GM23338 (cell line): ENCODE measurements at regions not wholly inside any gene's neighbourhood (a gene's known extent, or its start where the extent isn't known, plus 50 kb on each side); places are given as distances from the start of the nearest gene placed in this dataset.

Experiments used
- ATAC-seq: fragments of 200-7000 bp; cut with Tn5 transposase; 3 replicates; pipeline ENCODE4 v1.9.1; 2020
- DNase-seq: peaks from one replicate; pipeline ENCODE4 v3.0.0-alpha.2; 2015; ENCODE audit warnings: low spot score
- H2AFZ ChIP-seq: fragments of 200-600 bp; sonication (generic); 2 replicates; pipeline ENCODE4 v1.8.0; 2016; ENCODE audit warnings: antibody characterized with exemption, mild to moderate bottlenecking, moderate library complexity
- H3F3A ChIP-seq: fragments of 200-600 bp; sonication (generic); replicated peaks from 2 replicates; pipeline ENCODE4 v1.8.0; 2017; ENCODE audit warnings: antibody characterized with exemption, mixed run types, low read depth
- H3K27ac ChIP-seq: fragments of 200-600 bp; sonication (generic); 2 replicates; pipeline ENCODE4 v1.6.1; 2016; ENCODE audit warnings: low read depth
- H3K27me3 ChIP-seq: fragments of 200-600 bp; sonication (generic); 2 replicates; pipeline ENCODE4 v1.8.0; 2016; ENCODE audit warnings: mild to moderate bottlenecking, mixed run types, moderate library complexity; ENCODE audit not compliant: insufficient read depth
- H3K36me3 ChIP-seq: fragments of 200-600 bp; sonication (generic); 2 replicates; pipeline ENCODE4 v1.8.0; 2016; ENCODE audit warnings: mild to moderate bottlenecking; ENCODE audit not compliant: insufficient read depth
- H3K4me1 ChIP-seq: fragments of 200-600 bp; sonication (generic); 2 replicates; pipeline ENCODE4 v1.8.0; 2016; ENCODE audit warnings: mild to moderate bottlenecking, moderate library complexity; ENCODE audit not compliant: insufficient read depth
- H3K4me2 ChIP-seq: fragments of 200-600 bp; sonication (generic); 2 replicates; pipeline ENCODE4 v1.7.1; 2017; ENCODE audit warnings: mixed run types
- H3K4me3 ChIP-seq: fragments of 200-600 bp; sonication (generic); 2 replicates; pipeline ENCODE4 v1.6.1; 2016; ENCODE audit warnings: mixed run types
- H3K79me2 ChIP-seq: fragments of 200-600 bp; sonication (generic); replicated peaks from 2 replicates; pipeline ENCODE4 v1.8.0; 2017; ENCODE audit warnings: mild to moderate bottlenecking; ENCODE audit not compliant: insufficient read depth
- H3K9me2 ChIP-seq: fragments of 200-600 bp; sonication (generic); 2 replicates; pipeline ENCODE4 v1.8.0; 2017; ENCODE audit not compliant: insufficient read depth
- H4K20me1 ChIP-seq: fragments of 200-600 bp; sonication (generic); replicated peaks from 2 replicates; pipeline ENCODE4 v1.8.0; 2017; ENCODE audit warnings: mild to moderate bottlenecking; ENCODE audit not compliant: insufficient read depth
- H3K27ac Mint-ChIP-seq: 2 replicates; pipeline ENCODE4 v1.8.0; 2020; ENCODE audit warnings: inconsistent platforms, mild to moderate bottlenecking, moderate library complexity, mixed read lengths
- H3K27me3 Mint-ChIP-seq: 3 replicates; pipeline ENCODE4 v1.8.0; 2022; ENCODE audit warnings: low read depth, mild to moderate bottlenecking, moderate library complexity, mixed read lengths, inconsistent platforms; ENCODE audit not compliant: insufficient read depth, poor library complexity
- H3K36me3 Mint-ChIP-seq: 3 replicates; pipeline ENCODE4 v1.8.0; 2021; ENCODE audit warnings: low read depth, mild to moderate bottlenecking, inconsistent platforms, moderate library complexity, mixed read lengths
- H3K4me1 Mint-ChIP-seq: 3 replicates; pipeline ENCODE4 v1.8.0; 2020; ENCODE audit warnings: mild to moderate bottlenecking, inconsistent platforms, mixed read lengths
- H3K4me3 Mint-ChIP-seq: 3 replicates; pipeline ENCODE4 v1.8.0; 2021; ENCODE audit warnings: moderate library complexity, mild to moderate bottlenecking, inconsistent platforms, mixed read lengths
- H3K9me3 Mint-ChIP-seq: 3 replicates; pipeline ENCODE4 v1.8.0; 2020; ENCODE audit warnings: moderate library complexity, mild to moderate bottlenecking, inconsistent platforms, mixed read lengths
- CREB1 ChIP-seq: fragments of 250-450 bp; sonication (Bioruptor Pico); IDR thresholded peaks from 2 replicates; pipeline ENCODE4 v1.5.0; 2020; ENCODE audit warnings: low read depth, mild to moderate bottlenecking, moderate library complexity
- ETS1 ChIP-seq: IDR thresholded peaks from 2 replicates; pipeline ENCODE4 v1.6.1; 2016; ENCODE audit warnings: antibody characterized with exemption
- EZH2phosphoT487 ChIP-seq: fragments of 200-600 bp; sonication (generic); IDR thresholded peaks from one replicate; pipeline ENCODE4 v1.8.1; 2018; ENCODE audit warnings: antibody characterized with exemption; ENCODE audit not compliant: unreplicated experiment
- JUNB ChIP-seq: IDR thresholded peaks from one replicate; pipeline ENCODE4 v1.6.1; 2016; ENCODE audit warnings: antibody characterized with exemption; ENCODE audit not compliant: unreplicated experiment
- NANOG ChIP-seq: IDR thresholded peaks from 2 replicates; pipeline ENCODE4 v1.6.1; 2016; ENCODE audit warnings: antibody characterized with exemption, borderline replicate concordance
- POLR2AphosphoS5 ChIP-seq: IDR thresholded peaks from 2 replicates; pipeline ENCODE4 v1.6.1; 2016; ENCODE audit warnings: antibody characterized with exemption, low read depth
- STAT1 ChIP-seq: IDR thresholded peaks from one replicate; pipeline ENCODE4 v1.6.1; 2016; ENCODE audit warnings: antibody characterized with exemption; ENCODE audit not compliant: unreplicated experiment
- ZNF114 ChIP-seq: fragments of 250-450 bp; sonication (Bioruptor Pico); IDR thresholded peaks from 2 replicates; pipeline ENCODE4 v1.5.0; 2020; ENCODE audit warnings: mild to moderate bottlenecking, moderate library complexity
- ZNF331 ChIP-seq: fragments of 250-450 bp; sonication (Bioruptor Pico); IDR thresholded peaks from 2 replicates; pipeline ENCODE4 v1.5.0; 2020; ENCODE audit warnings: low read depth, mild to moderate bottlenecking, moderate library complexity
- TF ChIP-seq, protein P1 (sequence below): fragments of 250-450 bp; sonication (Bioruptor Pico); IDR thresholded peaks from 2 replicates; pipeline ENCODE4 v1.5.0; 2020; ENCODE audit warnings: mild to moderate bottlenecking, moderate library complexity

- Mint-ChIP-seq H3K36me3 (no peaks in the 10 kb centered on the region), H3K27me3 (no peaks in the 10 kb centered on the region)
These were observed 221.5 kb downstream of the VEGFC start for GRCh38 chr4:176571206-176571605.

GRCh38 chr4:176575141-176575730, 217.5 kb downstream of the VEGFC start:
- H3K9me3 Mint-ChIP-seq: no peaks in the 10 kb centered on the region
- no peak for TF ChIP-seq CREB1 (CRISPR knock-in tag)
- Histone ChIP-seq H2AFZ (no peak overlapping the region), H4K20me1 (no peaks in the 10 kb centered on the region), H3K36me3 (no peaks in the 10 kb centered on the region), H3K27ac (no peak overlapping the region), H3K79me2 (no peaks in the 10 kb centered on the region), H3K9me2 (no peaks in the 10 kb centered on the region), H3K4me2 (no peak overlapping the region), H3K27me3 (no peaks in the 10 kb centered on the region), H3K4me3 (no peak overlapping the region), H3K4me1 (no peaks in the 10 kb centered on the region), H3F3A (no peaks in the 10 kb centered on the region)
- no peak for DNase-seq
- no peaks in the 10 kb centered on the region for H3K4me1 Mint-ChIP-seq
- no peaks in the 10 kb centered on the region for H3K36me3 Mint-ChIP-seq
- H3K27me3 Mint-ChIP-seq: no peaks in the 10 kb centered on the region
- no peak overlapping the region for H3K27ac Mint-ChIP-seq
- no peak for ATAC-seq
- no peak overlapping the region for H3K4me3 Mint-ChIP-seq

More at GRCh38 chr4:176571206-176571605, 221.5 kb downstream of the VEGFC start:
- Histone ChIP-seq H3K79me2 (no peaks in the 10 kb centered on the region), H3K27ac (no peak overlapping the region), H4K20me1 (no peaks in the 10 kb centered on the region), H2AFZ (no peak overlapping the region), H3K4me3 (no peak overlapping the region), H3K4me1 (no peaks in the 10 kb centered on the region), H3K9me2 (no peaks in the 10 kb centered on the region), H3K27me3 (no peaks in the 10 kb centered on the region), H3F3A (no peaks in the 10 kb centered on the region), H3K36me3 (no peaks in the 10 kb centered on the region), H3K4me2 (no peak overlapping the region)
- Mint-ChIP-seq H3K27ac (no peak overlapping the region), H3K9me3 (no peaks in the 10 kb centered on the region), H3K4me3 (no peak overlapping the region), H3K4me1 (no peaks in the 10 kb centered on the region)
- DNase-seq: no peak
- TF ChIP-seq STAT1: no peak
- TF ChIP-seq NANOG: no peak
- no peak for TF ChIP-seq ETS1
- TF ChIP-seq POLR2AphosphoS5: no peak
- no peak for ATAC-seq

DNA sequence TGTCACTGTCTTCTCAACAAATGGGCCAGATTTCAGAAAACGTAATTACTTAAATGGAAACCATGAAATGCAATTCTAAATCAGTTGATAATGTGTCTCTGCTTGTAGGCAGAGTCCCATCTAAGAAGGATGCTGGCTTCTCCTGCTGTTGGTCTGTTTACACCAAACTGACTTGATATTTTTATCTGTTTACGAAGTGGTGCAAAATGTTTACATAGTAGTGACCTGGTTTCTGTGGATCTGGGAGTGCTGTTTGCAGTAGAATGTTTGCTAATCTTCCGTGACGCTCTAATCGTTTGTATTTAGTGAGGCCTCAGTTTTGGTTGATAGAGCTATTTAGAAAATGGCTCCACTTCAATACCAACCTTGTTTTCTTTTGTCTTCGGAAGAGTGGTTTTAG, 213.5 kb downstream of the VEGFC start:
- Histone ChIP-seq H3K9me2 (no peaks in the 10 kb centered on the region), H3K4me3 (no peak overlapping the region), H3K79me2 (no peaks in the 10 kb centered on the region), H3K27ac (no peak overlapping the region), H2AFZ (peak overlapping the region; percentile 80; the same call in 1 of the 2 replicates), H3F3A (no peaks in the 10 kb centered on the region), H3K27me3 (no peaks in the 10 kb centered on the region), H4K20me1 (no peaks in the 10 kb centered on the region), H3K4me2 (no peak overlapping the region), H3K36me3 (no peaks in the 10 kb centered on the region), H3K4me1 (no peaks in the 10 kb centered on the region)
- H3K27ac Mint-ChIP-seq: no peak overlapping the region
- no peak overlapping the region for H3K4me3 Mint-ChIP-seq
- H3K4me1 Mint-ChIP-seq: no peaks in the 10 kb centered on the region
- H3K9me3 Mint-ChIP-seq: no peaks in the 10 kb centered on the region
- ATAC-seq (no peak), DNase-seq (peak; percentile 7)
- H3K27me3 Mint-ChIP-seq: no peaks in the 10 kb centered on the region
- no peaks in the 10 kb centered on the region for H3K36me3 Mint-ChIP-seq
- TF ChIP-seq, protein P1, sequence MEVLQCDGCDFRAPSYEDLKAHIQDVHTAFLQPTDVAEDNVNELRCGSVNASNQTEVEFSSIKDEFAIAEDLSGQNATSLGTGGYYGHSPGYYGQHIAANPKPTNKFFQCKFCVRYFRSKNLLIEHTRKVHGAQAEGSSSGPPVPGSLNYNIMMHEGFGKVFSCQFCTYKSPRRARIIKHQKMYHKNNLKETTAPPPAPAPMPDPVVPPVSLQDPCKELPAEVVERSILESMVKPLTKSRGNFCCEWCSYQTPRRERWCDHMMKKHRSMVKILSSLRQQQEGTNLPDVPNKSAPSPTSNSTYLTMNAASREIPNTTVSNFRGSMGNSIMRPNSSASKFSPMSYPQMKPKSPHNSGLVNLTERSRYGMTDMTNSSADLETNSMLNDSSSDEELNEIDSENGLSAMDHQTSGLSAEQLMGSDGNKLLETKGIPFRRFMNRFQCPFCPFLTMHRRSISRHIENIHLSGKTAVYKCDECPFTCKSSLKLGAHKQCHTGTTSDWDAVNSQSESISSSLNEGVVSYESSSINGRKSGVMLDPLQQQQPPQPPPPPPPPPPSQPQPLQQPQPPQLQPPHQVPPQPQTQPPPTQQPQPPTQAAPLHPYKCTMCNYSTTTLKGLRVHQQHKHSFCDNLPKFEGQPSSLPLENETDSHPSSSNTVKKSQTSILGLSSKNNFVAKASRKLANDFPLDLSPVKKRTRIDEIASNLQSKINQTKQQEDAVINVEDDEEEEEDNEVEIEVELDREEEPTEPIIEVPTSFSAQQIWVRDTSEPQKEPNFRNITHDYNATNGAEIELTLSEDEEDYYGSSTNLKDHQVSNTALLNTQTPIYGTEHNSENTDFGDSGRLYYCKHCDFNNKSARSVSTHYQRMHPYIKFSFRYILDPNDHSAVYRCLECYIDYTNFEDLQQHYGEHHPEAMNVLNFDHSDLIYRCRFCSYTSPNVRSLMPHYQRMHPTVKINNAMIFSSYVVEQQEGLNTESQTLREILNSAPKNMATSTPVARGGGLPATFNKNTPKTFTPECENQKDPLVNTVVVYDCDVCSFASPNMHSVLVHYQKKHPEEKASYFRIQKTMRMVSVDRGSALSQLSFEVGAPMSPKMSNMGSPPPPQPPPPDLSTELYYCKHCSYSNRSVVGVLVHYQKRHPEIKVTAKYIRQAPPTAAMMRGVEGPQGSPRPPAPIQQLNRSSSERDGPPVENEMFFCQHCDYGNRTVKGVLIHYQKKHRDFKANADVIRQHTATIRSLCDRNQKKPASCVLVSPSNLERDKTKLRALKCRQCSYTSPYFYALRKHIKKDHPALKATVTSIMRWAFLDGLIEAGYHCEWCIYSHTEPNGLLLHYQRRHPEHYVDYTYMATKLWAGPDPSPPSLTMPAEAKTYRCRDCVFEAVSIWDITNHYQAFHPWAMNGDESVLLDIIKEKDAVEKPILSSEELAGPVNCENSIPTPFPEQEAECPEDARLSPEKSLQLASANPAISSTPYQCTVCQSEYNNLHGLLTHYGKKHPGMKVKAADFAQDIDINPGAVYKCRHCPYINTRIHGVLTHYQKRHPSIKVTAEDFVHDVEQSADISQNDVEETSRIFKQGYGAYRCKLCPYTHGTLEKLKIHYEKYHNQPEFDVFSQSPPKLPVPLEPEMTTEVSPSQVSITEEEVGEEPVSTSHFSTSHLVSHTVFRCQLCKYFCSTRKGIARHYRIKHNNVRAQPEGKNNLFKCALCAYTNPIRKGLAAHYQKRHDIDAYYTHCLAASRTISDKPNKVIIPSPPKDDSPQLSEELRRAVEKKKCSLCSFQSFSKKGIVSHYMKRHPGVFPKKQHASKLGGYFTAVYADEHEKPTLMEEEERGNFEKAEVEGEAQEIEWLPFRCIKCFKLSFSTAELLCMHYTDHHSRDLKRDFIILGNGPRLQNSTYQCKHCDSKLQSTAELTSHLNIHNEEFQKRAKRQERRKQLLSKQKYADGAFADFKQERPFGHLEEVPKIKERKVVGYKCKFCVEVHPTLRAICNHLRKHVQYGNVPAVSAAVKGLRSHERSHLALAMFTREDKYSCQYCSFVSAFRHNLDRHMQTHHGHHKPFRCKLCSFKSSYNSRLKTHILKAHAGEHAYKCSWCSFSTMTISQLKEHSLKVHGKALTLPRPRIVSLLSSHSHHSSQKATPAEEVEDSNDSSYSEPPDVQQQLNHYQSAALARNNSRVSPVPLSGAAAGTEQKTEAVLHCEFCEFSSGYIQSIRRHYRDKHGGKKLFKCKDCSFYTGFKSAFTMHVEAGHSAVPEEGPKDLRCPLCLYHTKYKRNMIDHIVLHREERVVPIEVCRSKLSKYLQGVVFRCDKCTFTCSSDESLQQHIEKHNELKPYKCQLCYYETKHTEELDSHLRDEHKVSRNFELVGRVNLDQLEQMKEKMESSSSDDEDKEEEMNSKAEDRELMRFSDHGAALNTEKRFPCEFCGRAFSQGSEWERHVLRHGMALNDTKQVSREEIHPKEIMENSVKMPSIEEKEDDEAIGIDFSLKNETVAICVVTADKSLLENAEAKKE (CRISPR knock-in tag): no peak
- no peak for TF ChIP-seq JUNB
- TF ChIP-seq POLR2AphosphoS5: no peak
- TF ChIP-seq NANOG: no peak
- TF ChIP-seq CREB1 (CRISPR knock-in tag): no peak
- TF ChIP-seq STAT1: no peak
- no peak for TF ChIP-seq ZNF331 (CRISPR knock-in tag)
- TF ChIP-seq EZH2phosphoT487: no peak
- TF ChIP-seq ZNF114 (CRISPR knock-in tag): no peak
